ENCODE measurements at regions not wholly inside any gene's neighbourhood (a gene's known extent, or its start where the extent isn't known, plus 50 kb on each side); places are given as distances from the start of the nearest gene placed in this dataset.
A peak's percentile ranks its signal among the peaks of the same experiment; 100 is the strongest.

DNA sequence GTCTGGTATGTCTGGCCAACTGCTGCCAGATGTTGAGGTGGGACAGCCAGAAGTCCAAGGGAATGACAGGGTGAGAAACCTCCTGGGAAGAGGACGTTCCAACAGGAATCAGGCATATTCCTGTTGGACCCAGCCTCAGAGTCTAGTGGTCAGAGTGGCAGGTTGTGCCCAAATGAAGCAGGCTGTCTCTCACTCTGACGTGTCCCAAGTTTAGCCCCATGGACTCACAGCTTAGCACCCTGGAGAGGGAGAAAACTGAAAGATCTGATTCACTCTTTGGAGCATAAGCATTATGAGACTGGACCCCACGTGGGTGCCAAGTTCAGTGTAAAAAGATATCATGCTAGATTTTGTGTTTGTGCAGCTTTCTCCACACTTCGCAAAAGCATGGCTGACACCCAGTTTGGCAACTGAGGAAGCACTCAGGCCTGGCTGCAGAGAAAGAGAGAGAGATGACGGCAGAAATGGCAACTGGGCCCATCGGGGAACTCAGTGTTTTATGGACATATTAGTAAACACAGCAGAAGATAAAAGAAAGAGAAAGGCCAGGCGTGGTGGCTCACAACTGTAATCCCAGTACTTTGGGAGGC lies 88.2 kb upstream of the LMCD1 start:
- Histone ChIP-seq H3K27me3 (ENCODE audit: control insufficient read depth, insufficient read depth, low read length) (no peaks in the 10 kb centered on the region), H3K36me3 (ENCODE audit: control insufficient read depth, insufficient read depth, low read length) (no peaks in the 10 kb centered on the region), H3K4me3 (ENCODE audit: low read depth, low read length) (no peak overlapping the region)
- TF ChIP-seq, protein P1, sequence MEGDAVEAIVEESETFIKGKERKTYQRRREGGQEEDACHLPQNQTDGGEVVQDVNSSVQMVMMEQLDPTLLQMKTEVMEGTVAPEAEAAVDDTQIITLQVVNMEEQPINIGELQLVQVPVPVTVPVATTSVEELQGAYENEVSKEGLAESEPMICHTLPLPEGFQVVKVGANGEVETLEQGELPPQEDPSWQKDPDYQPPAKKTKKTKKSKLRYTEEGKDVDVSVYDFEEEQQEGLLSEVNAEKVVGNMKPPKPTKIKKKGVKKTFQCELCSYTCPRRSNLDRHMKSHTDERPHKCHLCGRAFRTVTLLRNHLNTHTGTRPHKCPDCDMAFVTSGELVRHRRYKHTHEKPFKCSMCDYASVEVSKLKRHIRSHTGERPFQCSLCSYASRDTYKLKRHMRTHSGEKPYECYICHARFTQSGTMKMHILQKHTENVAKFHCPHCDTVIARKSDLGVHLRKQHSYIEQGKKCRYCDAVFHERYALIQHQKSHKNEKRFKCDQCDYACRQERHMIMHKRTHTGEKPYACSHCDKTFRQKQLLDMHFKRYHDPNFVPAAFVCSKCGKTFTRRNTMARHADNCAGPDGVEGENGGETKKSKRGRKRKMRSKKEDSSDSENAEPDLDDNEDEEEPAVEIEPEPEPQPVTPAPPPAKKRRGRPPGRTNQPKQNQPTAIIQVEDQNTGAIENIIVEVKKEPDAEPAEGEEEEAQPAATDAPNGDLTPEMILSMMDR (IDR thresholded peaks at IDR 0.05; ENCODE audit: insufficient read depth, low read length, poor library complexity, severe bottlenecking), result no peak
- no peak for DNase-seq (ENCODE audit: low read depth)

DNA sequence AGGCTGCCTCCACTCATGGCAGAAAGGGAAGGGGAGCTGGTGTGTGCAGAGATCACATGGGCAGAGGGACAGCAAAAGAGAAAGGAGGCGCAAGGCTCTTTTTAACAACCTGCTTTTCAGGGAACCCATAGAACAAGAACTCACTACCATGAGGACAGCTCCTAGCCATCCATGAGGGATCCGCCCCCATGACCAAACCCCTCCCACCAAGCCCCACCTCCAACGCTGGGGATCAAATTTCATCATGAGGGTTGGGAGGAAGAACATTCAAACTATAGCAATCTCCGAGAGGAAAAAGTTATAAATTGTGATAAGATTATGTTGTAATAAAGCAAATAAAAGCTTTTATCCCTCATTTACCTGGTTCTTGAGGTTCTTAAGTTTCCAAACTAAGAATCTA lies 84.7 kb upstream of the LMCD1 start:
- DNase-seq (ENCODE audit: low read depth), result no peak
- Histone ChIP-seq H3K27me3 (ENCODE audit: control insufficient read depth, insufficient read depth, low read length) (no peaks in the 10 kb centered on the region), H3K36me3 (ENCODE audit: control insufficient read depth, insufficient read depth, low read length) (no peaks in the 10 kb centered on the region), H3K4me3 (ENCODE audit: low read depth, low read length) (no peak overlapping the region)
- TF ChIP-seq, protein P1 (IDR thresholded peaks at IDR 0.05; ENCODE audit: insufficient read depth, low read length, poor library complexity, severe bottlenecking), result no peak

DNA sequence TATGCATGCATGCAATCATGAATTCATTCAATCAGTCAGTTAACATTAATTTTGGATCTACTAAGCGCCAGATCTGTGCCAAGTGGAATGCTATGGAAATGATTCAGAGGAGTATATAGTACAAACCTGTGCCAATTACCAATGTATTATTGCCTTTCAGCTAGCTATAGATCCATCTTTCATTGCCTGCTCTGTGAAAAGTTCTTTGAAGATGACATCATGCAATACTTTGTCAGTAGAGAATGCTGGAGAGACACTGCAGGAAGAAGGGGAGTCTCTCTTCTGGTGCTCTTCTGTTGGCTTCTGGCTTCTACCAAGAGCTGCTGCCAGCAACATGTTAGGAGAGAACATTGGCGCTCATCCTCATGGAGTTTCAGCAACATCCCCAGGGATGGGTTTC lies 81.0 kb upstream of the LMCD1 start:
- TF ChIP-seq, protein P1 (IDR thresholded peaks at IDR 0.05; ENCODE audit: insufficient read depth, low read length, poor library complexity, severe bottlenecking), result no peak
- H3K36me3 ChIP-seq (ENCODE audit: control insufficient read depth, insufficient read depth, low read length), result no peaks in the 10 kb centered on the region
- H3K27me3 ChIP-seq (ENCODE audit: control insufficient read depth, insufficient read depth, low read length), result no peaks in the 10 kb centered on the region
- DNase-seq (ENCODE audit: low read depth), result no peak
- H3K4me3 ChIP-seq (ENCODE audit: low read depth, low read length), result no peak overlapping the region

DNA sequence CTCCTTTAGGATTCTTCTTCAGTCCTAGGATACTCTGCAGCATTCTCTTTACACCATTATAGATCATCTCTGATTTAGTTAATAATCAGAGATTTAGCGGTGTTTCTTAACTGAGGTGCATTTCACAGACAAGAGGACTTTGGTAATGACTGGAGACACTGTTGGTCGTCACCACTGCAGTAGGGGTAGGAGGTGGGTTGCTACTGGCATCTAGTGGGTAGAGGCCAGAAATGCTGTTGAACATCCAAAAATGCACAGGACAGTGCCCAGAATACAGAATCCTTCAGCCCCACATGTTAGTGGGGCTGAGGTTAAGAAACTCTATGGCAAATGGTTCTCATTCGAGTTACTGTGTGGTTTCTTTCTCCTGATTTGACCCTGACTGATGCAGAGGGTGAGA lies 80.4 kb upstream of the LMCD1 start:
- DNase-seq (ENCODE audit: low read depth), result no peak
- no peak overlapping the region for H3K4me3 ChIP-seq (ENCODE audit: low read depth, low read length)
- H3K36me3 ChIP-seq (ENCODE audit: control insufficient read depth, insufficient read depth, low read length), result no peaks in the 10 kb centered on the region
- no peaks in the 10 kb centered on the region for H3K27me3 ChIP-seq (ENCODE audit: control insufficient read depth, insufficient read depth, low read length)
- TF ChIP-seq, protein P1 (IDR thresholded peaks at IDR 0.05; ENCODE audit: insufficient read depth, low read length, poor library complexity, severe bottlenecking), result peak; percentile 12

DNA sequence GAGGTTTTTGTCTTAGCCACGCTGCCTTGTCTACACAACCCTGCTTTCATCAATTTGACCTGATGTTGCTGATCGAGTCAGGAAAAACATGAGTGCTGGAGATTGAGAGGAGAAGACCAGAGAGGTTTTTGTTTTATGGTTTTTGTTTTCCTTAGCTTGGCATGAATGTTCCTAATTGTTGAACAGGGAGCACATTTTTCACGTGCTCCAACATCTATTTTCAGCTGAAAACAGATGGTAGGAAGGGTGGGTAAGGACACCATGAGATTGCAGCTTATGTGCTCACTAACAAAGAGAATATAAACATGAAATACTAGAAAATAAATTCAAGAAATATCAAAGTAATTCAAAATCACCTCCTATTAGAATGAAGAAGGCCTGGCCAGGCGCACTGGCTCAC lies 79.9 kb upstream of the LMCD1 start:
- DNase-seq (ENCODE audit: low read depth), result no peak
- H3K36me3 ChIP-seq (ENCODE audit: control insufficient read depth, insufficient read depth, low read length), result no peaks in the 10 kb centered on the region
- no peaks in the 10 kb centered on the region for H3K27me3 ChIP-seq (ENCODE audit: control insufficient read depth, insufficient read depth, low read length)
- TF ChIP-seq, protein P1 (IDR thresholded peaks at IDR 0.05; ENCODE audit: insufficient read depth, low read length, poor library complexity, severe bottlenecking), result no peak
- no peak overlapping the region for H3K4me3 ChIP-seq (ENCODE audit: low read depth, low read length)

DNA sequence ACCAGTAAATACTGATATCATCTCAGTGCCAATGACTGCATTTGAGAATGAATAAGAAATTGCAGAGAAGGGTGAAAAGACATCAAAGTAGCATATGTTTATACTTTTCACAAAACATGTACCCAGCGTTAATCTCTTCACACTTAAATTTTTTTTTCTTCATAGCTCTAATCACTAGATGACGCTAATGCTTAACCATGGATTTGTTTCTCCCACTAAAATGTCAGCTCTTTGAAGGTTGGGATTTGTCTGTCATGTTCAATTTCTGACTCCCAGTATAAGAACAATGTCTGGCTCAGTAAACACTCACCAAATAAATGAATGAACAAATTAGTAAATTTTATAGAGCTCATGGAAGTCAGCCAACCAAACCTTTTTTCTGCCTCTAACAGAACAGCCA lies 78.3 kb upstream of the LMCD1 start:
- no peaks in the 10 kb centered on the region for H3K27me3 ChIP-seq (ENCODE audit: control insufficient read depth, insufficient read depth, low read length)
- H3K4me3 ChIP-seq (ENCODE audit: low read depth, low read length), result no peak overlapping the region
- H3K36me3 ChIP-seq (ENCODE audit: control insufficient read depth, insufficient read depth, low read length), result no peaks in the 10 kb centered on the region
- TF ChIP-seq, protein P1 (IDR thresholded peaks at IDR 0.05; ENCODE audit: insufficient read depth, low read length, poor library complexity, severe bottlenecking), result no peak
- DNase-seq (ENCODE audit: low read depth), result no peak
